ENCODE measurements at regions not wholly inside any gene's neighbourhood (a gene's known extent, or its start where the extent isn't known, plus 50 kb on each side); places are given as distances from the start of the nearest gene placed in this dataset.
"Not testable (repeated sequence)": the region's sequence is repeated elsewhere in the genome, so short reads cannot be mapped to it uniquely, and the experiment has no call there.

- no peak for DNase-seq
- no peak for TF ChIP-seq CTCF (IDR thresholded peaks at IDR 0.05)
- no peak for TF ChIP-seq EP300 (IDR thresholded peaks at IDR 0.05; ENCODE audit: low read depth)
- no peak for TF ChIP-seq POLR2A (IDR thresholded peaks at IDR 0.05)
- no peak for TF ChIP-seq POLR2AphosphoS5 (IDR thresholded peaks at IDR 0.05)
- intact Hi-C loops (cut with DNase I; ENCODE audit: low total_unique reads) (no loop called here), in situ Hi-C loops (cut with MboI; ENCODE audit: low pct_ligation_motif_present in 1 of 4, low pct_unique_long_range_greater_than_20kb in 1 of 4, low sequenced_read_pairs in 3 of 4) (no loop called here)
- Histone ChIP-seq H3K36me3 (no peaks in the 10 kb centered on the region), H3K4me3 (no peak overlapping the region), H3K4me1 (peaks cover 0 to 6% (median 2%) of the 10 kb centered on the region in 4 donors), H3K9me3 (no peaks in the 10 kb centered on the region), H3K27me3 (no peaks in the 10 kb centered on the region), H3K27ac (no peak overlapping the region)
- WGBS, 2 donors (ENCODE audit: low coverage in 1 of 2): 84 to 90% methylated on average over 3 to 5 of the region's 5 CpGs
Observed at GRCh38 chr3:159672728-159673688, 315.6 kb upstream of the IL12A start.

- Histone ChIP-seq H3K27ac (no peak overlapping the region), H3K4me1 (no peaks in the 10 kb centered on the region), H3K9me3 (no peaks in the 10 kb centered on the region), H3K36me3 (no peaks in the 10 kb centered on the region), H3K27me3 (no peaks in the 10 kb centered on the region), H3K4me3 (no peak overlapping the region)
- intact Hi-C loops (cut with DNase I; ENCODE audit: low total_unique reads): no loop called here
- in situ Hi-C loops (cut with MboI; ENCODE audit: low pct_ligation_motif_present in 1 of 4, low pct_unique_long_range_greater_than_20kb in 1 of 4, low sequenced_read_pairs in 3 of 4): no loop called here
- no peak for DNase-seq
- 78 to 88% methylated on average over 1 to 2 of the region's 2 CpGs for WGBS, 2 donors (ENCODE audit: low coverage in 1 of 2)
- no peak for TF ChIP-seq CTCF (IDR thresholded peaks at IDR 0.05)
- TF ChIP-seq POLR2AphosphoS5 (IDR thresholded peaks at IDR 0.05): no peak
- TF ChIP-seq POLR2A (IDR thresholded peaks at IDR 0.05): no peak
- no peak for TF ChIP-seq EP300 (IDR thresholded peaks at IDR 0.05; ENCODE audit: low read depth)
Observed at GRCh38 chr3:159674583-159674982, 314.1 kb upstream of the IL12A start.

GRCh38 chr3:159675285-159675684 lies 313.4 kb upstream of the IL12A start:
- Histone ChIP-seq H3K27ac (no peak overlapping the region), H3K4me1 (no peaks in the 10 kb centered on the region), H3K9me3 (no peaks in the 10 kb centered on the region), H3K36me3 (no peaks in the 10 kb centered on the region), H3K4me3 (no peak overlapping the region), H3K27me3 (no peaks in the 10 kb centered on the region)
- 81 to 84% methylated on average over 4 of the region's 4 CpGs for WGBS, 2 donors (ENCODE audit: low coverage in 1 of 2)
- in situ Hi-C loops (cut with MboI; ENCODE audit: low pct_ligation_motif_present in 1 of 4, low pct_unique_long_range_greater_than_20kb in 1 of 4, low sequenced_read_pairs in 3 of 4) (no loop called here), intact Hi-C loops (cut with DNase I; ENCODE audit: low total_unique reads) (no loop called here)
- no peak for DNase-seq
- TF ChIP-seq POLR2AphosphoS5 (IDR thresholded peaks at IDR 0.05) (no peak), POLR2A (IDR thresholded peaks at IDR 0.05) (no peak), CTCF (IDR thresholded peaks at IDR 0.05) (no peak), EP300 (IDR thresholded peaks at IDR 0.05; ENCODE audit: low read depth) (no peak)

- no peak overlapping the region for H3K27ac ChIP-seq
- H3K4me3 ChIP-seq: no peak overlapping the region
- in situ Hi-C loops (cut with MboI; ENCODE audit: low pct_ligation_motif_present in 1 of 4, low pct_unique_long_range_greater_than_20kb in 1 of 4, low sequenced_read_pairs in 3 of 4) (no loop called here), intact Hi-C loops (cut with DNase I; ENCODE audit: low total_unique reads) (no loop called here)
- no peaks in the 10 kb centered on the region for H3K4me1 ChIP-seq
- H3K36me3 ChIP-seq: no peaks in the 10 kb centered on the region
- 77 to 82% methylated on average over 6 to 11 of the region's 11 CpGs for whole genome bisulfite sequencing, 2 donors (ENCODE audit: low coverage in 1 of 2)
- no peaks in the 10 kb centered on the region for H3K27me3 ChIP-seq
- TF ChIP-seq CTCF (IDR thresholded peaks at IDR 0.05): no peak
- no peak for TF ChIP-seq POLR2A (IDR thresholded peaks at IDR 0.05)
- no peak for TF ChIP-seq POLR2AphosphoS5 (IDR thresholded peaks at IDR 0.05)
- TF ChIP-seq EP300 (IDR thresholded peaks at IDR 0.05; ENCODE audit: low read depth): no peak
- no peaks in the 10 kb centered on the region for H3K9me3 ChIP-seq
- DNase-seq: no peak
Observed at GRCh38 chr3:159679900-159680299, 308.7 kb upstream of the IL12A start.

- H3K4me3 ChIP-seq; H3K27me3 ChIP-seq; intact Hi-C loops (cut with DNase I; ENCODE audit: low total_unique reads); H3K36me3 ChIP-seq; H3K9me3 ChIP-seq; DNase-seq; H3K4me1 ChIP-seq; in situ Hi-C loops (cut with MboI; ENCODE audit: low pct_ligation_motif_present in 1 of 4, low pct_unique_long_range_greater_than_20kb in 1 of 4, low sequenced_read_pairs in 3 of 4); H3K27ac ChIP-seq: not testable (repeated sequence)
- 49 to 67% methylated on average over 5 of the region's 5 CpGs for WGBS, 2 donors (ENCODE audit: low coverage in 1 of 2)
Observed at GRCh38 chr3:159681717-159682116, 306.9 kb upstream of the IL12A start.
